Gastrocnemius medialis (tissue), 4 donors: ENCODE measurements at regions not wholly inside any gene's neighbourhood (a gene's known extent, or its start where the extent isn't known, plus 50 kb on each side); places are given as distances from the start of the nearest gene placed in this dataset.

Experiments
- CTCF ChIP-seq, 5 experiments: fragments of 450-650 bp in 3 of 5; fragments of 200-600 bp in 2 of 5; sonication (generic) in 2 of 5; IDR thresholded peaks in 4 of 5; conservative IDR thresholded peaks in 1 of 5; 1 replicate in 4 of 5; 2 replicates in 1 of 5; pipeline ENCODE4 v1.5.1; 2016 to 2019; ENCODE audit warnings: antibody characterized with exemption in 5 of 5, mild to moderate bottlenecking in 3 of 5, moderate library complexity in 3 of 5
- POLR2A ChIP-seq, 2 donors: fragments of 450-650 bp; IDR thresholded peaks; one replicate each; pipeline ENCODE4 v1.6.1; 2017; ENCODE audit warnings: antibody characterized with exemption in 2 of 2, mild to moderate bottlenecking in 2 of 2, moderate library complexity in 2 of 2

- TF ChIP-seq POLR2A (IDR thresholded peaks at IDR 0.05): no peak
- no peak for TF ChIP-seq CTCF (IDR thresholded peaks at IDR 0.05 in 4 of 5, conservative IDR thresholded peaks at IDR 0.05 in 1 of 5)
Measured at GRCh38 chr22:47257976-47258375, 495.5 kb downstream of the TBC1D22A start.
